Gastrocnemius medialis (tissue), 4 donors: ENCODE measurements at regions not wholly inside any gene's neighbourhood (a gene's known extent, or its start where the extent isn't known, plus 50 kb on each side); places are given as distances from the start of the nearest gene placed in this dataset.

ENCODE experiments used
- POLR2A ChIP-seq, 2 donors: fragments of 450-650 bp; IDR thresholded peaks; one replicate each; pipeline ENCODE4 v1.6.1; 2017; ENCODE audit warnings: antibody characterized with exemption in 2 of 2, mild to moderate bottlenecking in 2 of 2, moderate library complexity in 2 of 2
- TF ChIP-seq, protein P1 (sequence below), 5 experiments: fragments of 450-650 bp in 3 of 5; fragments of 200-600 bp in 2 of 5; sonication (generic) in 2 of 5; IDR thresholded peaks in 4 of 5; conservative IDR thresholded peaks in 1 of 5; 1 replicate in 4 of 5; 2 replicates in 1 of 5; pipeline ENCODE4 v1.5.1; 2016 to 2019; ENCODE audit warnings: antibody characterized with exemption in 5 of 5, mild to moderate bottlenecking in 3 of 5, moderate library complexity in 3 of 5

- TF ChIP-seq, protein P1, sequence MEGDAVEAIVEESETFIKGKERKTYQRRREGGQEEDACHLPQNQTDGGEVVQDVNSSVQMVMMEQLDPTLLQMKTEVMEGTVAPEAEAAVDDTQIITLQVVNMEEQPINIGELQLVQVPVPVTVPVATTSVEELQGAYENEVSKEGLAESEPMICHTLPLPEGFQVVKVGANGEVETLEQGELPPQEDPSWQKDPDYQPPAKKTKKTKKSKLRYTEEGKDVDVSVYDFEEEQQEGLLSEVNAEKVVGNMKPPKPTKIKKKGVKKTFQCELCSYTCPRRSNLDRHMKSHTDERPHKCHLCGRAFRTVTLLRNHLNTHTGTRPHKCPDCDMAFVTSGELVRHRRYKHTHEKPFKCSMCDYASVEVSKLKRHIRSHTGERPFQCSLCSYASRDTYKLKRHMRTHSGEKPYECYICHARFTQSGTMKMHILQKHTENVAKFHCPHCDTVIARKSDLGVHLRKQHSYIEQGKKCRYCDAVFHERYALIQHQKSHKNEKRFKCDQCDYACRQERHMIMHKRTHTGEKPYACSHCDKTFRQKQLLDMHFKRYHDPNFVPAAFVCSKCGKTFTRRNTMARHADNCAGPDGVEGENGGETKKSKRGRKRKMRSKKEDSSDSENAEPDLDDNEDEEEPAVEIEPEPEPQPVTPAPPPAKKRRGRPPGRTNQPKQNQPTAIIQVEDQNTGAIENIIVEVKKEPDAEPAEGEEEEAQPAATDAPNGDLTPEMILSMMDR (IDR thresholded peaks at IDR 0.05 in 4 of 5, conservative IDR thresholded peaks at IDR 0.05 in 1 of 5), result no peak
- no peak for TF ChIP-seq POLR2A (IDR thresholded peaks at IDR 0.05)
These were observed 282.8 kb upstream of the MGMT start for GRCh38 chr10:129184196-129184595.
